LNCaP clone FGC (cell line): ENCODE measurements at regions not wholly inside any gene's neighbourhood (a gene's known extent, or its start where the extent isn't known, plus 50 kb on each side); places are given as distances from the start of the nearest gene placed in this dataset.

Experiments
- DNase-seq: peaks from one replicate; pipeline ENCODE4 v3.0.0-alpha.2; 2011; ENCODE audit warnings: low read depth
- H3K4me3 ChIP-seq: 2 replicates; pipeline ENCODE4 v1.5.1; 2011; ENCODE audit warnings: mild to moderate bottlenecking, low read depth, low read length, control low read depth
- CTCF ChIP-seq: IDR thresholded peaks from 2 replicates; pipeline ENCODE4 v1.5.1; 2012; ENCODE audit warnings: mild to moderate bottlenecking; ENCODE audit not compliant: control insufficient read depth, insufficient read depth; ENCODE audit errors: extremely low read depth

- TF ChIP-seq CTCF = no peak
- H3K4me3 ChIP-seq = no peak overlapping the region
- no peak for DNase-seq
Observed at GRCh38 chr18:78677483-78678317, 301.9 kb upstream of the SALL3 start.

GRCh38 chr18:78678318-78678695, 301.3 kb upstream of the SALL3 start:
- no peak for DNase-seq
- no peak overlapping the region for H3K4me3 ChIP-seq
- TF ChIP-seq CTCF = no peak

- no peak for TF ChIP-seq CTCF
- no peak for DNase-seq
- H3K4me3 ChIP-seq = no peak overlapping the region
Observed at GRCh38 chr18:78679031-78679430, 300.6 kb upstream of the SALL3 start.

GRCh38 chr18:78679613-78680260, 299.9 kb upstream of the SALL3 start:
- no peak for TF ChIP-seq CTCF
- H3K4me3 ChIP-seq = no peak overlapping the region
- DNase-seq = no peak

- no peak overlapping the region for H3K4me3 ChIP-seq
- TF ChIP-seq CTCF = no peak
- DNase-seq = no peak
Observed at GRCh38 chr18:78681396-78681795, 298.2 kb upstream of the SALL3 start.

DNA sequence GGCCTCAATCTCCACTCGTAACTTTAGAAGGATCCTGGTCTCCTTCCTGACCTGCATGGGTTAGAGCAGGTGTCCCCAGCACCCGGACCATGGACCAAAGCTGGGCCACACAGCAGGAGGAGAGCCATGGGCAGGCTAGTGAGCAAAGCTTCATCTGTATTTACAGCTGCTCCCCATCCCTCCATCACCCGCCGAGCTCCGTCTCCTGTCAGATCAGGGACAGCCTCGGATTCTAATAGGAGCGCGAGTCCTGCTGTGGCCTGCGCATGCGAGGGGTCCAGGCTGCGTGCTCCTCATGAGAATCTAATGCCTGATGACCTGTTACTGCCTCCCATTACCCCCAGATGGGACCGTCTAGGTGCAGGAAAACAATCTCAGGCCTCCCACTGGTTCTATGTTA, 297.7 kb upstream of the SALL3 start:
- no peak for DNase-seq
- no peak for TF ChIP-seq CTCF
- H3K4me3 ChIP-seq = no peak overlapping the region
